ENCODE measurements at regions not wholly inside any gene's neighbourhood (a gene's known extent, or its start where the extent isn't known, plus 50 kb on each side); places are given as distances from the start of the nearest gene placed in this dataset.

DNA sequence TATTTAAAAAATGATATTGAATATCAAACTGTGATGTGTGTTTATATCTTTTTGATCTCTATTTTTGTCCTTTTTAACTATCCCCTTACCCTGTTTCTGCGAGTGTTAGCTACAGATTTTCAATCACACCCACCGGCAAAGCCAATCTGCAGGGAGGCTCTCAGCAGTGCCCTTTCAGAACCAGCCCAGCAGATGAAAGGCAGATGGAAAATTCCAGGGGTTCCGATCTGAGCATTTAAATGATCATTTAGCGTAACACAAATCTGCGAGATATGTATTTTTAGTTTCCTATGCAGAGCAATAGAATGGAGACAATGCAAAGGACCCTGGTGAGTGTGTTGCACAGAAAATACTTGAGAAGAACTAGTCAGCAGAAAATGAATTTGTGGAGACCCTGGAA, 2170.5 kb upstream of the PIK3C3 start:
- TF ChIP-seq SIN3A (IDR thresholded peaks at IDR 0.05; ENCODE audit: borderline replicate concordance, insufficient read depth, low read length): no peak
- no peak for TF ChIP-seq FOXP2 (optimal IDR thresholded peaks at IDR 0.05; ENCODE audit: borderline replicate concordance, extremely low read depth, extremely low read length, insufficient read depth)

DNA sequence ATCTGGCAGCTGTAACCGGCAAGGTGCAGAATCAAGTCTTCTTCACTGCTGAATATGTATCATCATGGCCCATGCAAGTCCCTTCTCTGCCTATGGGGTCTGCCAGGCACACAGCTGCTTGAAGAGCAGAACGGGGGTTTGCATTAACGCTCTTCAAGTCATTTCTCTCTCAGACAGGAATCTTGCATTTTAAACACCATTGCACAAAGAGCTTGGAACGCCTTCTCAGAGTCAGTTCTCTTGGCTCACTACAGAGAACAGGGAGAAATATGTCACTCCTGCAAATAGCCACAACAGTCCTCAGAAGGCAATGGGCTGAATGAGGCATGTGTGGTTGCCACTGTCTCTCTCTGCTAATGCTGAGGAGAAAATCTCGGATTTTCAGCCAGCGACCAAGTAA, 2173.5 kb upstream of the PIK3C3 start:
- TF ChIP-seq TAF1 (IDR thresholded peaks at IDR 0.05; ENCODE audit: borderline replicate concordance, insufficient read depth, low read length): no peak
- no peak for TF ChIP-seq SIN3A (IDR thresholded peaks at IDR 0.05; ENCODE audit: borderline replicate concordance, insufficient read depth, low read length)
- TF ChIP-seq, protein P1, sequence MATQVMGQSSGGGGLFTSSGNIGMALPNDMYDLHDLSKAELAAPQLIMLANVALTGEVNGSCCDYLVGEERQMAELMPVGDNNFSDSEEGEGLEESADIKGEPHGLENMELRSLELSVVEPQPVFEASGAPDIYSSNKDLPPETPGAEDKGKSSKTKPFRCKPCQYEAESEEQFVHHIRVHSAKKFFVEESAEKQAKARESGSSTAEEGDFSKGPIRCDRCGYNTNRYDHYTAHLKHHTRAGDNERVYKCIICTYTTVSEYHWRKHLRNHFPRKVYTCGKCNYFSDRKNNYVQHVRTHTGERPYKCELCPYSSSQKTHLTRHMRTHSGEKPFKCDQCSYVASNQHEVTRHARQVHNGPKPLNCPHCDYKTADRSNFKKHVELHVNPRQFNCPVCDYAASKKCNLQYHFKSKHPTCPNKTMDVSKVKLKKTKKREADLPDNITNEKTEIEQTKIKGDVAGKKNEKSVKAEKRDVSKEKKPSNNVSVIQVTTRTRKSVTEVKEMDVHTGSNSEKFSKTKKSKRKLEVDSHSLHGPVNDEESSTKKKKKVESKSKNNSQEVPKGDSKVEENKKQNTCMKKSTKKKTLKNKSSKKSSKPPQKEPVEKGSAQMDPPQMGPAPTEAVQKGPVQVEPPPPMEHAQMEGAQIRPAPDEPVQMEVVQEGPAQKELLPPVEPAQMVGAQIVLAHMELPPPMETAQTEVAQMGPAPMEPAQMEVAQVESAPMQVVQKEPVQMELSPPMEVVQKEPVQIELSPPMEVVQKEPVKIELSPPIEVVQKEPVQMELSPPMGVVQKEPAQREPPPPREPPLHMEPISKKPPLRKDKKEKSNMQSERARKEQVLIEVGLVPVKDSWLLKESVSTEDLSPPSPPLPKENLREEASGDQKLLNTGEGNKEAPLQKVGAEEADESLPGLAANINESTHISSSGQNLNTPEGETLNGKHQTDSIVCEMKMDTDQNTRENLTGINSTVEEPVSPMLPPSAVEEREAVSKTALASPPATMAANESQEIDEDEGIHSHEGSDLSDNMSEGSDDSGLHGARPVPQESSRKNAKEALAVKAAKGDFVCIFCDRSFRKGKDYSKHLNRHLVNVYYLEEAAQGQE (IDR thresholded peaks at IDR 0.05; ENCODE audit: insufficient read depth in 1 of 2, low read depth in 2 of 2, low read length in 2 of 2): no peak
- TF ChIP-seq POLR2AphosphoS5 (IDR thresholded peaks at IDR 0.05; ENCODE audit: low read depth, low read length): no peak

DNA sequence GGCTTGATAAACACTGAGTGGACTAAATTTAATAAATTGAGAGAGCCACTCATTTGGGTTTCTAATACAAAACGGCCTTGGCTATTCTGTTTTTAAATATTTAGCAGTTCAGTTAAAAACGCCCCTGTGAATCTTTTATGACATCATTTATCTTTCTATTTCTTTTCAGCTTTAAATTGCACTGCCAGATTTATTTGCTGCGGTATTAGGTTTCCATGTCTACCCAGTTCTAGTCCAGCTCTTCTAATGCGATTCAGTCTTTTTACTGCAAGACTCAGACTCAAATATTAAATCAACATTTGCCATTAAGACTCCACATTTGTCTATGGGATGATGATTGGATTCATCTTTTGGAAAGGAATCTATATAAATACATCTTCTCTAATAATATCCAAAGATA, 2174.3 kb upstream of the PIK3C3 start:
- no peak for TF ChIP-seq TAF1 (IDR thresholded peaks at IDR 0.05; ENCODE audit: borderline replicate concordance, insufficient read depth, low read length)

DNA sequence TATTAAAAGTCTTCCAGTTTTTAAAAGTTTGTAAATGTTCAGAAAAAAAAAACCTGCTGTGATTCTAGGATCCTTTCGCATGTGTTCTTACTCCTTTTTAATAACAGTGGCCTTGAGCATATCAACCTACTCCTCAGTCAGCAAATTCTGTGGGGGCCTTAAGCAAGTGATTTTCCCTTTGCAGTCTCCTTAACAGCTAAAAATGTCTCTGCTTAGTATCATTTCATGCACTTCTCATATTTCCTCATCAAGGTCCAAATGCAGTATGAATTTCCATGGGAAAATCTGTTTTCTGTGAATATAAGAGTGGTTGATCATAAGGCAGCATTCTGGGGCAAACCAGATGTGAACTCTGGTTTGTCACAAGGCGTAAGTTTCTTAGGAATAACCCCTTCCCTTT, 2175.1 kb upstream of the PIK3C3 start:
- TF ChIP-seq SIN3A (IDR thresholded peaks at IDR 0.05; ENCODE audit: borderline replicate concordance, insufficient read depth, low read length) (no peak), POLR2AphosphoS5 (IDR thresholded peaks at IDR 0.05; ENCODE audit: low read depth, low read length) (no peak), FOXP2 (optimal IDR thresholded peaks at IDR 0.05; ENCODE audit: borderline replicate concordance, extremely low read depth, extremely low read length, insufficient read depth) (no peak), TAF1 (IDR thresholded peaks at IDR 0.05; ENCODE audit: borderline replicate concordance, insufficient read depth, low read length) (no peak)
- TF ChIP-seq, protein P1 (IDR thresholded peaks at IDR 0.05; ENCODE audit: insufficient read depth in 1 of 2, low read depth in 2 of 2, low read length in 2 of 2): no peak

DNA sequence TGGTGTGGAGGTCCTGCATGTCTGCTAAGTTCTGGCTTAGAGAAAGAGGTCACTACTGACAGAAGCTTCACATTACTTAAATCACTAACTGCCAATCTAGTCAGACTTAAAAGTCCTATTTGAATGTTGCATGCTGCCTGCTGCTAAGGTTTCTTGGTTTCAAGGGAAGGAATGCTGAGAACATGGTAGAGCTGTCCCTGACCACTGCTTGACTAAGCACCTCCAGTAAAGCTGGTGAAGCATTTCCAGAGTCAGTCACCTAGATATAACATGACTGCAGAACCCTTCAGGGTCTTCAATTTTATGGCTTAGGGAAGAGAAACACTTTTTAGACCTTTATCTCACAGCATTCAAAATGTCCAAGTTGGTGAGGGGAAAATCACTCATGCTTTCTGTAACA, 2178.3 kb upstream of the PIK3C3 start:
- TF ChIP-seq POLR2AphosphoS5 (IDR thresholded peaks at IDR 0.05; ENCODE audit: low read depth, low read length) (no peak), TAF1 (IDR thresholded peaks at IDR 0.05; ENCODE audit: borderline replicate concordance, insufficient read depth, low read length) (no peak), SIN3A (IDR thresholded peaks at IDR 0.05; ENCODE audit: borderline replicate concordance, insufficient read depth, low read length) (no peak), FOXP2 (optimal IDR thresholded peaks at IDR 0.05; ENCODE audit: borderline replicate concordance, extremely low read depth, extremely low read length, insufficient read depth) (no peak)
- TF ChIP-seq, protein P1 (IDR thresholded peaks at IDR 0.05; ENCODE audit: insufficient read depth in 1 of 2, low read depth in 2 of 2, low read length in 2 of 2): no peak

DNA sequence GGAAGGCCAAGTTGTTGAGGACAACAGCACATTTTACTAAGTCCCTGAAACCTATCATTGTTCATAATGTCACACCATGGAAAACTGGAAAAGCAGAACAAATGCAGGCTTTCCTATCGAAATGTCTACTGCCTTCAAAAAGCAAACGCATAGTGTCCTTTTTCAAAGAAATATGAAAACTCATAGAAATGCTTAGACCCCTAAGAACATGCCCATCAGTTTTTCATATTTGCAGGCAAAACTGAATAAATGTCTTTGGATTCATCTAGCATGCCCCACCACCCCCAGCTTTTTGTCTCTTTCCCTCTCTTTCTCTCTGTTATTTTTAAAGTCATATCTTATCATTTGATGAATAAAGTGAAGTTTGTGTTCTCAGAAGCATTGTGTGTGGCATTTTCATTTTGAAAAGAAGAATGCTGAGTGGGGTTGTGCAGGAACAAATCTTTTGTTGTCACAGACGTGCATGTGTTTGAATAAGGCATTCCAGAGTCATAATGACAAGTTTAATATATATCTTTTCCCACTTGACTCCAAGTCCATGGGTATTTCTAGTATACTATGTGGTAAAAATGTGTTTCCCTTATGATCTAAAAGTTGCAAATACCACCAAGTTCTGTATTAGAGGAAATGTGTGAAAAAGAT, 2180.0 kb upstream of the PIK3C3 start:
- TF ChIP-seq TAF1 (IDR thresholded peaks at IDR 0.05; ENCODE audit: borderline replicate concordance, insufficient read depth, low read length): no peak
- TF ChIP-seq POLR2AphosphoS5 (IDR thresholded peaks at IDR 0.05; ENCODE audit: low read depth, low read length): no peak
- TF ChIP-seq, protein P1 (IDR thresholded peaks at IDR 0.05; ENCODE audit: insufficient read depth in 1 of 2, low read depth in 2 of 2, low read length in 2 of 2): no peak
- no peak for TF ChIP-seq SIN3A (IDR thresholded peaks at IDR 0.05; ENCODE audit: borderline replicate concordance, insufficient read depth, low read length)
- TF ChIP-seq FOXP2 (optimal IDR thresholded peaks at IDR 0.05; ENCODE audit: borderline replicate concordance, extremely low read depth, extremely low read length, insufficient read depth): no peak

Data from PFSK-1 (cell line).